Uterus (tissue), 3 donors: ENCODE measurements at regions not wholly inside any gene's neighbourhood (a gene's known extent, or its start where the extent isn't known, plus 50 kb on each side); places are given as distances from the start of the nearest gene placed in this dataset.

Source experiments
- DNase-seq, 2 donors: peaks; one replicate each; pipeline ENCODE4 v3.0.0-alpha.2; 2019 to 2020
- H3K27ac ChIP-seq, 2 donors: fragments of 200-600 bp; sonication (generic); 1 replicate in 1 of 2; 2 replicates in 1 of 2; pipeline ENCODE4 v1.5.1; 2016 to 2018
- H3K27me3 ChIP-seq, 2 donors: fragments of 200-600 bp; sonication (generic); one replicate each; pipeline ENCODE4 v1.5.1; 2018 to 2019; ENCODE audit warnings: control low read depth in 1 of 2
- H3K36me3 ChIP-seq, 2 donors: fragments of 200-600 bp; sonication (generic); one replicate each; pipeline ENCODE4 v1.5.1; 2019; ENCODE audit warnings: control low read depth in 1 of 2
- H3K4me1 ChIP-seq, 2 donors: fragments of 200-600 bp; sonication (generic); one replicate each; pipeline ENCODE4 v1.5.1; 2018 to 2019; ENCODE audit warnings: control low read depth in 1 of 2
- H3K4me3 ChIP-seq, 2 donors: fragments of 200-600 bp; sonication (generic); 1 replicate in 1 of 2; 2 replicates in 1 of 2; pipeline ENCODE4 v1.5.1; 2018 to 2019; ENCODE audit warnings: mild to moderate bottlenecking in 1 of 2
- H3K9me3 ChIP-seq, 2 donors: fragments of 200-600 bp; sonication (generic); one replicate each; pipeline ENCODE4 v1.5.1; 2019; ENCODE audit warnings: control low read depth in 1 of 2
- CTCF ChIP-seq, 4 experiments: fragments of 200-600 bp in 2 of 4; fragments of 450-650 bp in 2 of 4; sonication (generic) in 2 of 4; IDR thresholded peaks; one replicate each; pipeline ENCODE4 v1.5.1; 2016 to 2019; ENCODE audit warnings: antibody characterized with exemption in 4 of 4, mild to moderate bottlenecking in 2 of 4, moderate library complexity in 1 of 4
- POLR2A ChIP-seq, 2 donors: fragments of 450-650 bp; IDR thresholded peaks; one replicate each; pipeline ENCODE4 v1.6.1; 2016; ENCODE audit warnings: antibody characterized with exemption in 2 of 2, mild to moderate bottlenecking in 1 of 2, moderate library complexity in 1 of 2
- intact Hi-C: fragments of 100-400 bp; cut with DNase I; formaldehyde crosslinking; loops from one replicate; pipeline ENCODE4 v1.15.1; 2023; ENCODE audit warnings: low total_unique reads
- donor health status: DM: yes; HTN: yes; CAD: no.

- TF ChIP-seq CTCF (IDR thresholded peaks at IDR 0.05) = no peak
- TF ChIP-seq POLR2A (IDR thresholded peaks at IDR 0.05) = no peak
- intact Hi-C loops = no loop called here
- Histone ChIP-seq H3K27ac (no peak overlapping the region), H3K36me3 (no peaks in the 10 kb centered on the region), H3K4me1 (no peaks in the 10 kb centered on the region), H3K27me3 (no peaks in the 10 kb centered on the region), H3K9me3 (no peaks in the 10 kb centered on the region), H3K4me3 (no peak overlapping the region)
- DNase-seq = no peak
These were observed 221.6 kb downstream of the TBC1D2B start for GRCh38 chr15:77855871-77856270.

GRCh38 chr15:77854980-77855379 lies 222.3 kb upstream of the LINGO1 start:
- H3K27ac ChIP-seq = no peak overlapping the region
- H3K4me3 ChIP-seq = no peak overlapping the region
- no peak for DNase-seq
- no peaks in the 10 kb centered on the region for H3K4me1 ChIP-seq
- intact Hi-C loops = no loop called here
- H3K36me3 ChIP-seq = no peaks in the 10 kb centered on the region
- TF ChIP-seq CTCF (IDR thresholded peaks at IDR 0.05) (no peak), POLR2A (IDR thresholded peaks at IDR 0.05) (no peak)
- H3K27me3 ChIP-seq = no peaks in the 10 kb centered on the region
- no peaks in the 10 kb centered on the region for H3K9me3 ChIP-seq

- H3K4me3 ChIP-seq = no peak overlapping the region
- TF ChIP-seq CTCF (IDR thresholded peaks at IDR 0.05) = no peak
- no peak for TF ChIP-seq POLR2A (IDR thresholded peaks at IDR 0.05)
- H3K27ac ChIP-seq = no peak overlapping the region
- no peaks in the 10 kb centered on the region for H3K9me3 ChIP-seq
- H3K36me3 ChIP-seq = no peaks in the 10 kb centered on the region
- DNase-seq = no peak
- no peaks in the 10 kb centered on the region for H3K27me3 ChIP-seq
- no peaks in the 10 kb centered on the region for H3K4me1 ChIP-seq
- intact Hi-C loops = no loop called here
These were observed 221.2 kb upstream of the LINGO1 start for GRCh38 chr15:77853910-77854309.

GRCh38 chr15:77853008-77853328 lies 220.3 kb upstream of the LINGO1 start:
- TF ChIP-seq POLR2A (IDR thresholded peaks at IDR 0.05) (no peak), CTCF (IDR thresholded peaks at IDR 0.05) (no peak)
- no peak overlapping the region for H3K4me3 ChIP-seq
- H3K27ac ChIP-seq = no peak overlapping the region
- H3K4me1 ChIP-seq = no peaks in the 10 kb centered on the region
- no peaks in the 10 kb centered on the region for H3K9me3 ChIP-seq
- H3K36me3 ChIP-seq = no peaks in the 10 kb centered on the region
- intact Hi-C loops = no loop called here
- no peaks in the 10 kb centered on the region for H3K27me3 ChIP-seq
- DNase-seq = no peak

GRCh38 chr15:77852241-77853007 lies 219.7 kb upstream of the LINGO1 start:
- H3K4me3 ChIP-seq = no peak overlapping the region
- H3K27ac ChIP-seq = no peak overlapping the region
- H3K9me3 ChIP-seq = no peaks in the 10 kb centered on the region
- TF ChIP-seq CTCF (IDR thresholded peaks at IDR 0.05) = no peak
- no peak for TF ChIP-seq POLR2A (IDR thresholded peaks at IDR 0.05)
- H3K4me1 ChIP-seq = no peaks in the 10 kb centered on the region
- no peaks in the 10 kb centered on the region for H3K27me3 ChIP-seq
- H3K36me3 ChIP-seq = no peaks in the 10 kb centered on the region
- DNase-seq = no peak
- intact Hi-C loops = no loop called here
